HepG2 (cell line): ENCODE measurements at regions not wholly inside any gene's neighbourhood (a gene's known extent, or its start where the extent isn't known, plus 50 kb on each side); places are given as distances from the start of the nearest gene placed in this dataset.

ENCODE experiments used
- ATAC-seq: fragments of 200-7000 bp; cut with Tn5 transposase; 3 replicates; pipeline ENCODE4 v1.9.1; 2020; ENCODE audit warnings: mild to moderate bottlenecking, moderate library complexity
- BruUV-seq: library from RNA; stranded (reverse); fragments of 400-500 nt; replicated peaks from 2 replicates; lab custom pipeline; 2021; lab: Mats Ljungman, UMichigan
- CTCF ChIA-PET: fragments of 300-600 bp; formaldehyde crosslinking; extraction: SDS; loops from one replicate; lab custom pipeline; 2021; ENCODE audit warnings: low total read pairs, inconsistent platforms, low intra/inter-chr PET ratio; lab: Yijun Ruan, JAX
- POLR2A ChIA-PET: fragments of 350-600 bp; sonication (Branson Sonifier 250); formaldehyde crosslinking; loops from one replicate; lab custom pipeline; 2020; ENCODE audit warnings: antibody characterized with exemption, inconsistent platforms; lab: Yijun Ruan, JAX
- DNase-seq: peaks from one replicate; pipeline ENCODE4 v3.0.0-alpha.2; 2015; ENCODE audit warnings: low spot score
- FAIRE-seq: peaks from 3 replicates; lab custom pipeline; 2011; peaks lifted over from hg19 to GRCh38; lab: Jason Lieb, UNC
- H2AFZ ChIP-seq: one replicate; pipeline ENCODE4 v1.6.1; 2011; ENCODE audit warnings: low read length, inconsistent platforms
- H3K27ac ChIP-seq: fragments of 300-600 bp; 3 replicates; pipeline ENCODE4 v1.8.0; 2011; ENCODE audit warnings: mixed run types, mild to moderate bottlenecking, mixed read lengths, low read length, inconsistent platforms; ENCODE audit not compliant: insufficient read depth; ENCODE audit errors: extremely low read length
- H3K27me3 ChIP-seq, 2 experiments: fragments of 200-600 bp in 1 of 2; 2 replicates in 1 of 2; 3 replicates in 1 of 2; pipeline versions ENCODE4 v1.6.0 to v1.8.0; 2011; ENCODE audit warnings: low read length in 2 of 2, mild to moderate bottlenecking in 2 of 2, moderate library complexity in 2 of 2, inconsistent platforms in 1 of 2; ENCODE audit not compliant: insufficient read depth in 2 of 2, control insufficient read depth in 1 of 2
- H3K36me3 ChIP-seq, 2 experiments: fragments of 200-600 bp in 1 of 2; replicated peaks in 1 of 2; 2 replicates in 1 of 2; 3 replicates in 1 of 2; pipeline versions ENCODE4 v1.5.1 to v1.8.0; 2011; ENCODE audit warnings: low read length in 2 of 2, inconsistent platforms in 1 of 2; ENCODE audit not compliant: insufficient read depth in 2 of 2, control insufficient read depth in 1 of 2
- H3K4me1 ChIP-seq: 2 replicates; pipeline ENCODE4 v1.5.1; 2012; ENCODE audit warnings: low read length, inconsistent platforms; ENCODE audit not compliant: insufficient read depth
- H3K4me2 ChIP-seq: 2 replicates; pipeline ENCODE4 v1.6.0; 2011; ENCODE audit warnings: low read depth, low read length, inconsistent platforms
- H3K4me3 ChIP-seq, 3 experiments: fragments of 200-600 bp in 1 of 3; sonication (generic), shearing (Covaris generic) in 1 of 3; replicated peaks in 1 of 3; 2 replicates each; pipeline ENCODE4 v1.5.1; 2011 to 2016; ENCODE audit warnings: low read length in 3 of 3, inconsistent platforms in 2 of 3, low read depth in 2 of 3, mild to moderate bottlenecking in 2 of 3, control low read depth in 1 of 3, mixed read lengths in 1 of 3; ENCODE audit not compliant: insufficient read depth in 1 of 3
- H3K79me2 ChIP-seq: one replicate; pipeline ENCODE4 v1.6.1; 2011; ENCODE audit warnings: low read length, inconsistent platforms; ENCODE audit not compliant: insufficient read depth
- H3K9ac ChIP-seq: 2 replicates; pipeline ENCODE4 v1.6.0; 2011; ENCODE audit warnings: mild to moderate bottlenecking, low read depth, low read length, inconsistent platforms; ENCODE audit not compliant: insufficient read depth
- H3K9me3 ChIP-seq: 2 replicates; pipeline ENCODE4 v1.5.1; 2012; ENCODE audit warnings: mild to moderate bottlenecking, low read length
- H4K20me1 ChIP-seq: 2 replicates; pipeline ENCODE4 v1.6.0; 2011; ENCODE audit warnings: inconsistent platforms, mild to moderate bottlenecking, low read length, moderate library complexity; ENCODE audit not compliant: insufficient read depth
- KLF12 ChIP-seq: sonication (generic); formaldehyde crosslinking; IDR thresholded peaks from 2 replicates; pipeline ENCODE4 v1.4.0; 2020; ENCODE audit warnings: missing genetic modification reagents, borderline replicate concordance
- NR2F2 ChIP-seq: IDR thresholded peaks from 2 replicates; pipeline ENCODE4 v1.6.1; 2012; ENCODE audit warnings: low read depth, inconsistent platforms, borderline replicate concordance
- TBX3 ChIP-seq: fragments of 450-650 bp; IDR thresholded peaks from 2 replicates; pipeline ENCODE4 v1.6.1; 2017; ENCODE audit warnings: antibody characterized with exemption, mild to moderate bottlenecking, inconsistent platforms, borderline replicate concordance
- THYN1 ChIP-seq: sonication (generic); formaldehyde crosslinking; IDR thresholded peaks from 2 replicates; pipeline ENCODE4 v1.8.1; 2023; ENCODE audit warnings: low read depth, mild to moderate bottlenecking, moderate library complexity, missing genetic modification reagents, borderline replicate concordance
- ZNF510 ChIP-seq: sonication (generic); formaldehyde crosslinking; IDR thresholded peaks from 2 replicates; pipeline ENCODE4 v1.4.0; 2020; ENCODE audit warnings: low read depth, mild to moderate bottlenecking, missing genetic modification reagents
- ZNF776 ChIP-seq: sonication (generic); formaldehyde crosslinking; IDR thresholded peaks from 2 replicates; pipeline ENCODE4 v1.4.0; 2020; ENCODE audit warnings: mild to moderate bottlenecking, missing genetic modification reagents
- ZZZ3 ChIP-seq: sonication (generic); formaldehyde crosslinking; IDR thresholded peaks from 2 replicates; pipeline ENCODE4 v1.4.0; 2020; ENCODE audit warnings: missing genetic modification reagents, mild to moderate bottlenecking, borderline replicate concordance
- WGBS: methylation state at CpG from one replicate; pipeline ENCODE4 v1.1.6; 2017; ENCODE audit warnings: low lambda C conversion rate; 5-methylcytosine and 5-hydroxymethylcytosine counted together
- in situ Hi-C: cut with HindIII; loops from 2 replicates; pipeline ENCODE4 v1.10.0; 2017; ENCODE audit warnings: low pct_unique_long_range_greater_than_20kb; ENCODE audit not compliant: extremely low pct_ligation_motif_present
- intact Hi-C: fragments of 100-400 bp; cut with micrococcal nuclease; formaldehyde crosslinking; loops from one replicate; pipeline ENCODE4 v1.10.0; 2022; ENCODE audit not compliant: unreplicated experiment
- TF ChIP-seq, protein P1 (sequence below): sonication (generic); formaldehyde crosslinking; IDR thresholded peaks from 2 replicates; pipeline ENCODE4 v1.4.0; 2020; ENCODE audit warnings: mild to moderate bottlenecking, missing genetic modification reagents, borderline replicate concordance
- TF ChIP-seq, protein P2 (sequence below): sonication (generic); formaldehyde crosslinking; IDR thresholded peaks from 2 replicates; pipeline ENCODE4 v1.4.0; 2020; ENCODE audit warnings: low read depth, missing genetic modification reagents
- TF ChIP-seq, protein P3 (sequence below): sonication (generic); formaldehyde crosslinking; IDR thresholded peaks from 2 replicates; pipeline ENCODE4 v1.4.0; 2020; ENCODE audit warnings: mild to moderate bottlenecking, missing genetic modification reagents

DNA sequence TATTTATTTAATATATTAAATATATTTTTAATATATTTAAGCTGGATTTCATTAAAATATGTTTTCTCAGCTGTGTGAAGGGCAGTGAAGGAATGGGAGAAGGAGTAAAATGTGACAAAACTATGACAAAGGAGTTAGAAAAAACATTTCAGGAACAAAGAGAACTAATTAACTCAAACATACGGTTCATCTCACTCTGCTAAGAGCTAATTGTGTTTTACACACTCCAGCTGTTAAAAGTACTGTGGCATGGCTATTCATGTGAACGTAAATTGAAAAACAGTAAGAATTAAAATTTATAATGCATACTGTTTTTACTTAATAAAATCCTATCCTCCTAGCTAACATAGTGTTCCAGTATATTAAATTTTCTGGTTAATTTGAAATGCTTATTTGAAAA is 262.5 kb upstream of the GNAI1 start (continued):
- TF ChIP-seq, protein P1, sequence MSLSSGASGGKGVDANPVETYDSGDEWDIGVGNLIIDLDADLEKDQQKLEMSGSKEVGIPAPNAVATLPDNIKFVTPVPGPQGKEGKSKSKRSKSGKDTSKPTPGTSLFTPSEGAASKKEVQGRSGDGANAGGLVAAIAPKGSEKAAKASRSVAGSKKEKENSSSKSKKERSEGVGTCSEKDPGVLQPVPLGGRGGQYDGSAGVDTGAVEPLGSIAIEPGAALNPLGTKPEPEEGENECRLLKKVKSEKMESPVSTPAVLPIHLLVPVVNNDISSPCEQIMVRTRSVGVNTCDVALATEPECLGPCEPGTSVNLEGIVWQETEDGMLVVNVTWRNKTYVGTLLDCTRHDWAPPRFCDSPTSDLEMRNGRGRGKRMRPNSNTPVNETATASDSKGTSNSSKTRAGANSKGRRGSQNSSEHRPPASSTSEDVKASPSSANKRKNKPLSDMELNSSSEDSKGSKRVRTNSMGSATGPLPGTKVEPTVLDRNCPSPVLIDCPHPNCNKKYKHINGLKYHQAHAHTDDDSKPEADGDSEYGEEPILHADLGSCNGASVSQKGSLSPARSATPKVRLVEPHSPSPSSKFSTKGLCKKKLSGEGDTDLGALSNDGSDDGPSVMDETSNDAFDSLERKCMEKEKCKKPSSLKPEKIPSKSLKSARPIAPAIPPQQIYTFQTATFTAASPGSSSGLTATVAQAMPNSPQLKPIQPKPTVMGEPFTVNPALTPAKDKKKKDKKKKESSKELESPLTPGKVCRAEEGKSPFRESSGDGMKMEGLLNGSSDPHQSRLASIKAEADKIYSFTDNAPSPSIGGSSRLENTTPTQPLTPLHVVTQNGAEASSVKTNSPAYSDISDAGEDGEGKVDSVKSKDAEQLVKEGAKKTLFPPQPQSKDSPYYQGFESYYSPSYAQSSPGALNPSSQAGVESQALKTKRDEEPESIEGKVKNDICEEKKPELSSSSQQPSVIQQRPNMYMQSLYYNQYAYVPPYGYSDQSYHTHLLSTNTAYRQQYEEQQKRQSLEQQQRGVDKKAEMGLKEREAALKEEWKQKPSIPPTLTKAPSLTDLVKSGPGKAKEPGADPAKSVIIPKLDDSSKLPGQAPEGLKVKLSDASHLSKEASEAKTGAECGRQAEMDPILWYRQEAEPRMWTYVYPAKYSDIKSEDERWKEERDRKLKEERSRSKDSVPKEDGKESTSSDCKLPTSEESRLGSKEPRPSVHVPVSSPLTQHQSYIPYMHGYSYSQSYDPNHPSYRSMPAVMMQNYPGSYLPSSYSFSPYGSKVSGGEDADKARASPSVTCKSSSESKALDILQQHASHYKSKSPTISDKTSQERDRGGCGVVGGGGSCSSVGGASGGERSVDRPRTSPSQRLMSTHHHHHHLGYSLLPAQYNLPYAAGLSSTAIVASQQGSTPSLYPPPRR (CRISPR knock-in tag), result no peak
- no peak for TF ChIP-seq ZNF510
- TF ChIP-seq, protein P2, sequence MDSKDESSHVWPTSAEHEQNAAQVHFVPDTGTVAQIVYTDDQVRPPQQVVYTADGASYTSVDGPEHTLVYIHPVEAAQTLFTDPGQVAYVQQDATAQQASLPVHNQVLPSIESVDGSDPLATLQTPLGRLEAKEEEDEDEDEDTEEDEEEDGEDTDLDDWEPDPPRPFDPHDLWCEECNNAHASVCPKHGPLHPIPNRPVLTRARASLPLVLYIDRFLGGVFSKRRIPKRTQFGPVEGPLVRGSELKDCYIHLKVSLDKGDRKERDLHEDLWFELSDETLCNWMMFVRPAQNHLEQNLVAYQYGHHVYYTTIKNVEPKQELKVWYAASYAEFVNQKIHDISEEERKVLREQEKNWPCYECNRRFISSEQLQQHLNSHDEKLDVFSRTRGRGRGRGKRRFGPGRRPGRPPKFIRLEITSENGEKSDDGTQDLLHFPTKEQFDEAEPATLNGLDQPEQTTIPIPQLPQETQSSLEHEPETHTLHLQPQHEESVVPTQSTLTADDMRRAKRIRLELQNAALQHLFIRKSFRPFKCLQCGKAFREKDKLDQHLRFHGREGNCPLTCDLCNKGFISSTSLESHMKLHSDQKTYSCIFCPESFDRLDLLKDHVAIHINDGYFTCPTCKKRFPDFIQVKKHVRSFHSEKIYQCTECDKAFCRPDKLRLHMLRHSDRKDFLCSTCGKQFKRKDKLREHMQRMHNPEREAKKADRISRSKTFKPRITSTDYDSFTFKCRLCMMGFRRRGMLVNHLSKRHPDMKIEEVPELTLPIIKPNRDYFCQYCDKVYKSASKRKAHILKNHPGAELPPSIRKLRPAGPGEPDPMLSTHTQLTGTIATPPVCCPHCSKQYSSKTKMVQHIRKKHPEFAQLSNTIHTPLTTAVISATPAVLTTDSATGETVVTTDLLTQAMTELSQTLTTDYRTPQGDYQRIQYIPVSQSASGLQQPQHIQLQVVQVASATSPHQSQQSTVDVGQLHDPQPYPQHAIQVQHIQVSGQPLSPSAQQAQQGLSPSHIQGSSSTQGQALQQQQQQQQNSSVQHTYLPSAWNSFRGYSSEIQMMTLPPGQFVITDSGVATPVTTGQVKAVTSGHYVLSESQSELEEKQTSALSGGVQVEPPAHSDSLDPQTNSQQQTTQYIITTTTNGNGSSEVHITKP (CRISPR knock-in tag), result no peak

DNA sequence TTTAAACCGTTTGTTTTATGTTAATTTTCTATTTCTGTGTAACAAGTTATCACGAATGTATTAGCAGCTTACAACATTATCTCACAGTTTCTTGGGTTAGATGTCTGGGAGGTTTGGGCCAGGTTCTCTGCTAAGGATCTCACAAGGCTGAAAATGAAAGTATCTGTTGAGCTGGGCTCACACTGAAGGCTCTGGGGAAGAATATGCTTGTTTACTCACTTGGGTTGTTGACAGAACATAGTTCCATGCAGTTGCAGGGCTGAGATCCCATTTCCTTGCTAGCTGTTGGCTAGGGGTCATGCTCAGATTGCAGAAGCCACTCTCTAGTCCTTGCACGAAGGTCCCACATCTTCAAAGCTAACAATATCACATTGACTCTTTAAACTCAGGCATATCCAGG is 266.6 kb upstream of the GNAI1 start:
- FAIRE-seq, result no peak
- DNase-seq, result no peak
- no peaks in the 10 kb centered on the region for H3K9me3 ChIP-seq
- H3K36me3 ChIP-seq, result no peaks in the 10 kb centered on the region
- BruUV-seq, result no TSS peak
- ATAC-seq, result no peak
- WGBS, result under 1% methylated on average over 3 of the region's 3 CpGs
- in situ Hi-C loops (no loop called here), intact Hi-C loops (no loop called here)
- no peaks in the 10 kb centered on the region for H3K79me2 ChIP-seq
- ChIA-PET CTCF (no interaction called here), POLR2A (no interaction called here)
- H3K4me1 ChIP-seq, result no peaks in the 10 kb centered on the region
- no peak overlapping the region for H3K27ac ChIP-seq
- H4K20me1 ChIP-seq, result no peaks in the 10 kb centered on the region
- no peak overlapping the region for H2AFZ ChIP-seq
- no peak overlapping the region for H3K4me2 ChIP-seq
- no peak overlapping the region for H3K4me3 ChIP-seq
- H3K27me3 ChIP-seq, result no peaks in the 10 kb centered on the region
- H3K9ac ChIP-seq, result no peak overlapping the region
- TF ChIP-seq KLF12 (CRISPR knock-in tag), result no peak
- no peak for TF ChIP-seq TBX3
- no peak for TF ChIP-seq NR2F2
- TF ChIP-seq THYN1, result no peak
- no peak for TF ChIP-seq ZZZ3 (CRISPR knock-in tag)
- TF ChIP-seq ZNF776 (CRISPR knock-in tag), result no peak
- TF ChIP-seq, protein P3, sequence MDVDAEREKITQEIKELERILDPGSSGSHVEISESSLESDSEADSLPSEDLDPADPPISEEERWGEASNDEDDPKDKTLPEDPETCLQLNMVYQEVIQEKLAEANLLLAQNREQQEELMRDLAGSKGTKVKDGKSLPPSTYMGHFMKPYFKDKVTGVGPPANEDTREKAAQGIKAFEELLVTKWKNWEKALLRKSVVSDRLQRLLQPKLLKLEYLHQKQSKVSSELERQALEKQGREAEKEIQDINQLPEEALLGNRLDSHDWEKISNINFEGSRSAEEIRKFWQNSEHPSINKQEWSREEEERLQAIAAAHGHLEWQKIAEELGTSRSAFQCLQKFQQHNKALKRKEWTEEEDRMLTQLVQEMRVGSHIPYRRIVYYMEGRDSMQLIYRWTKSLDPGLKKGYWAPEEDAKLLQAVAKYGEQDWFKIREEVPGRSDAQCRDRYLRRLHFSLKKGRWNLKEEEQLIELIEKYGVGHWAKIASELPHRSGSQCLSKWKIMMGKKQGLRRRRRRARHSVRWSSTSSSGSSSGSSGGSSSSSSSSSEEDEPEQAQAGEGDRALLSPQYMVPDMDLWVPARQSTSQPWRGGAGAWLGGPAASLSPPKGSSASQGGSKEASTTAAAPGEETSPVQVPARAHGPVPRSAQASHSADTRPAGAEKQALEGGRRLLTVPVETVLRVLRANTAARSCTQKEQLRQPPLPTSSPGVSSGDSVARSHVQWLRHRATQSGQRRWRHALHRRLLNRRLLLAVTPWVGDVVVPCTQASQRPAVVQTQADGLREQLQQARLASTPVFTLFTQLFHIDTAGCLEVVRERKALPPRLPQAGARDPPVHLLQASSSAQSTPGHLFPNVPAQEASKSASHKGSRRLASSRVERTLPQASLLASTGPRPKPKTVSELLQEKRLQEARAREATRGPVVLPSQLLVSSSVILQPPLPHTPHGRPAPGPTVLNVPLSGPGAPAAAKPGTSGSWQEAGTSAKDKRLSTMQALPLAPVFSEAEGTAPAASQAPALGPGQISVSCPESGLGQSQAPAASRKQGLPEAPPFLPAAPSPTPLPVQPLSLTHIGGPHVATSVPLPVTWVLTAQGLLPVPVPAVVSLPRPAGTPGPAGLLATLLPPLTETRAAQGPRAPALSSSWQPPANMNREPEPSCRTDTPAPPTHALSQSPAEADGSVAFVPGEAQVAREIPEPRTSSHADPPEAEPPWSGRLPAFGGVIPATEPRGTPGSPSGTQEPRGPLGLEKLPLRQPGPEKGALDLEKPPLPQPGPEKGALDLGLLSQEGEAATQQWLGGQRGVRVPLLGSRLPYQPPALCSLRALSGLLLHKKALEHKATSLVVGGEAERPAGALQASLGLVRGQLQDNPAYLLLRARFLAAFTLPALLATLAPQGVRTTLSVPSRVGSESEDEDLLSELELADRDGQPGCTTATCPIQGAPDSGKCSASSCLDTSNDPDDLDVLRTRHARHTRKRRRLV (CRISPR knock-in tag), result no peak
